ENCODE measurements at regions not wholly inside any gene's neighbourhood (a gene's known extent, or its start where the extent isn't known, plus 50 kb on each side); places are given as distances from the start of the nearest gene placed in this dataset.
A peak's percentile ranks its signal among the peaks of the same experiment; 100 is the strongest.

DNA sequence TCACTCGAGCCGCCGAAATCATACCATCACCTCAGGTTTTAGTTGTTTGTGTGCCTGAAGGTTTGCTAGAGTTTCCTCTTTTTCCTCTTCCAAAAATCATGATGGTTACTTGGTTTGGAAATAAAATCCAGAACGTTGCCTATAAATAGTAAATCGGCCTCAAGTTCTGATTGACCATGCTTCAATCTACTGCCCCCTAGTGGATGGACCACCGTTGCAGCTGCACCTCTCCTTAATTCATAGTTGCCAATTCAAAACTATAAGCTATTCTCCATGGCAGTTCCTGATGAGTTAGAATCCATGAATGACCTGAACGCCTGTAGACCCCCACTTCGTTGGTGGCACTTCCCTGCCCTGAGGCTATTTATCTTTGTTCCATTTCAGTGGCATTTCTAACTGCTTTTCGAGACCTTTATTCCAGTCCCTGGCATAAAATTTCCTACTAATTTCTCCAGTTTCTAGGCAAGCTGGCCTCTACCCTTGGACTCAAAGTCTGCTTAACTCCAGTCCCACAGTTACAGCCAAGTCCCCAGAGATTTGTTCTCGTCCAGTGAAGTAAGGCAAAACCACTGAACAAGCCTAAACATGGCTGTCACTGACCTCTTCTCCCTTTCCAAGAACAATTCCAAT, 422.6 kb downstream of the EFNA5 start:
- intact Hi-C loops (cut with micrococcal nuclease) = loop anchor here (5.0 kb wide), 1 partner anchor 324 kb away; no protein-coding TSS in a partner anchor

DNA sequence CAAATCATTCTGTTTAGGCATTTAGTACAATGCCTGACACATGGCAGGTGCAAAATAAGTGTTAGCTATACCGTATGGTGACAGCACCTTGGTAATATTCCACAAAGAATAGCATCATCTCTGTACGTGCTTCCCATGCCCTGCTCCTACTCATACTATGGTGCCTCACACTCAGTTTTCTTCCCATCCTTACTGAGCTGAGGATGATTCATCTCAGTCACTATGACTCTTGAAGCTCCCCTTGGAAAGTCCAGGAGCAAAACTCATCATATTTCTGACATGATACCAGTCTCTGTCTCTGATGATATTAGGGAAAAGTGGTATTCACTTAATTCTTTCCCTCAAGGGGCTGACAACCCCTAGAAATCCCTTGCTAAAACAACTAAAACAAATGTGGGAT, 423.3 kb downstream of the EFNA5 start:
- Mint-ChIP-seq H3K27ac (no peak overlapping the region), H3K4me3 (no peak overlapping the region), H3K4me1 (peaks cover 0 to 5% of the 10 kb centered on the region in 2 donors), H3K36me3 (no peaks in the 10 kb centered on the region), H3K27me3 (ENCODE audit: low read depth in 2 of 2) (peaks cover 5 to 7% of the 10 kb centered on the region in 2 donors), H3K9me3 (no peaks in the 10 kb centered on the region)
- Histone ChIP-seq H3K9me3 (ENCODE audit: control insufficient read depth, insufficient read depth, low read length) (no peaks in the 10 kb centered on the region), H3K36me3 (ENCODE audit: control insufficient read depth, insufficient read depth, low read length) (no peaks in the 10 kb centered on the region), H3K4me3 (ENCODE audit: low read length) (no peak overlapping the region), H3K27ac (ENCODE audit: low read length) (no peak overlapping the region), H3K27me3 (ENCODE audit: control insufficient read depth, insufficient read depth, low read length) (no peaks in the 10 kb centered on the region), H3K4me1 (ENCODE audit: control insufficient read depth, insufficient read depth, low read length) (no peaks in the 10 kb centered on the region)
- 93% methylated on average over 2 of the region's 2 CpGs for WGBS (ENCODE audit: insufficient coverage)
- TF ChIP-seq, protein P1, sequence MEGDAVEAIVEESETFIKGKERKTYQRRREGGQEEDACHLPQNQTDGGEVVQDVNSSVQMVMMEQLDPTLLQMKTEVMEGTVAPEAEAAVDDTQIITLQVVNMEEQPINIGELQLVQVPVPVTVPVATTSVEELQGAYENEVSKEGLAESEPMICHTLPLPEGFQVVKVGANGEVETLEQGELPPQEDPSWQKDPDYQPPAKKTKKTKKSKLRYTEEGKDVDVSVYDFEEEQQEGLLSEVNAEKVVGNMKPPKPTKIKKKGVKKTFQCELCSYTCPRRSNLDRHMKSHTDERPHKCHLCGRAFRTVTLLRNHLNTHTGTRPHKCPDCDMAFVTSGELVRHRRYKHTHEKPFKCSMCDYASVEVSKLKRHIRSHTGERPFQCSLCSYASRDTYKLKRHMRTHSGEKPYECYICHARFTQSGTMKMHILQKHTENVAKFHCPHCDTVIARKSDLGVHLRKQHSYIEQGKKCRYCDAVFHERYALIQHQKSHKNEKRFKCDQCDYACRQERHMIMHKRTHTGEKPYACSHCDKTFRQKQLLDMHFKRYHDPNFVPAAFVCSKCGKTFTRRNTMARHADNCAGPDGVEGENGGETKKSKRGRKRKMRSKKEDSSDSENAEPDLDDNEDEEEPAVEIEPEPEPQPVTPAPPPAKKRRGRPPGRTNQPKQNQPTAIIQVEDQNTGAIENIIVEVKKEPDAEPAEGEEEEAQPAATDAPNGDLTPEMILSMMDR (IDR thresholded peaks at IDR 0.05) = no peak
- ATAC-seq (no peak), DNase-seq (no peak)
- intact Hi-C loops (cut with micrococcal nuclease) = loop anchor here (5.0 kb wide), 1 partner anchor 325 kb away; no protein-coding TSS in a partner anchor

More for the DNA sequence above, 422.6 kb downstream of the EFNA5 start:
- H3K27me3 ChIP-seq (ENCODE audit: control insufficient read depth, insufficient read depth, low read length) = no peaks in the 10 kb centered on the region
- Mint-ChIP-seq H3K27ac (no peak overlapping the region), H3K9me3 (no peaks in the 10 kb centered on the region), H3K4me3 (no peak overlapping the region), H3K4me1 (peaks cover 0 to 9% of the 10 kb centered on the region in 2 donors), H3K27me3 (ENCODE audit: low read depth in 2 of 2) (peaks cover 5 to 7% of the 10 kb centered on the region in 2 donors), H3K36me3 (no peaks in the 10 kb centered on the region)
- ATAC-seq = peak; percentile 50 to 70 (median 66)
- H3K4me1 ChIP-seq (ENCODE audit: control insufficient read depth, insufficient read depth, low read length) = peaks cover under 1% of the 10 kb centered on the region
- H3K4me3 ChIP-seq (ENCODE audit: low read length) = no peak overlapping the region
- DNase-seq = peak; percentile 29 to 61
- TF ChIP-seq, protein P1 (IDR thresholded peaks at IDR 0.05) = peak; percentile 80
- H3K36me3 ChIP-seq (ENCODE audit: control insufficient read depth, insufficient read depth, low read length) = no peaks in the 10 kb centered on the region
- WGBS (ENCODE audit: insufficient coverage) = 45% methylated on average over 8 of the region's 10 CpGs
- H3K9me3 ChIP-seq (ENCODE audit: control insufficient read depth, insufficient read depth, low read length) = no peaks in the 10 kb centered on the region
- no peak overlapping the region for H3K27ac ChIP-seq (ENCODE audit: low read length)

DNA sequence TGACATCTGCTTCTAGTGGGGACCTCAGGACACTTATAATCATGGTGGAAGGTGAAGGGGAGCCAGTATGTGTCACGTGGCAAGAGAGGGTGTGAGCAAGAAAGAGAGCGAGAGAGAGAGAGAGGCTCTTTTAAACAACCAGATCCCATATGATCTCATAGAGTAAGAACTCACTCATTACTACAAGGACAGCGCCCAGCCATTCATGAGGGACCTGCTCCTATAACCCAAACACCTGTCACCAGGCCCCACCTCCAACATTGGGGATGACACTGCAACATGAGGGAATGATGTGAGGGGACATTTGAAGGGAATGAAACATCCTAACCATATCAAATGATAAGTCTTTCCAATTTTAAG, 427.5 kb downstream of the EFNA5 start:
- intact Hi-C loops (cut with micrococcal nuclease) = no loop called here
- DNase-seq (no peak), ATAC-seq (no peak)
- no peaks in the 10 kb centered on the region for H3K9me3 Mint-ChIP-seq
- no peaks in the 10 kb centered on the region for H3K36me3 ChIP-seq (ENCODE audit: control insufficient read depth, insufficient read depth, low read length)
- no peaks in the 10 kb centered on the region for H3K27me3 ChIP-seq (ENCODE audit: control insufficient read depth, insufficient read depth, low read length)
- TF ChIP-seq, protein P1 (IDR thresholded peaks at IDR 0.05) = no peak
- H3K4me1 Mint-ChIP-seq = no peaks in the 10 kb centered on the region
- no CpG with 5 or more reads among the region's 3 CpGs for WGBS (ENCODE audit: insufficient coverage)
- no peak overlapping the region for H3K4me3 ChIP-seq (ENCODE audit: low read length)
- no peaks in the 10 kb centered on the region for H3K36me3 Mint-ChIP-seq
- H3K9me3 ChIP-seq (ENCODE audit: control insufficient read depth, insufficient read depth, low read length) = no peaks in the 10 kb centered on the region
- no peak overlapping the region for H3K4me3 Mint-ChIP-seq
- H3K27ac ChIP-seq (ENCODE audit: low read length) = no peak overlapping the region
- H3K4me1 ChIP-seq (ENCODE audit: control insufficient read depth, insufficient read depth, low read length) = no peaks in the 10 kb centered on the region
- no peak overlapping the region for H3K27ac Mint-ChIP-seq
- H3K27me3 Mint-ChIP-seq (ENCODE audit: low read depth in 2 of 2) = peaks cover 1 to 4% of the 10 kb centered on the region in 2 donors

Data from natural killer cell (primary cell).